DMS114 treated with DMSO at 0.1 percent for 48 hours (cell line): ENCODE measurements at regions not wholly inside any gene's neighbourhood (a gene's known extent, or its start where the extent isn't known, plus 50 kb on each side); places are given as distances from the start of the nearest gene placed in this dataset.

ENCODE experiments used
- DNase-seq: peaks from one replicate; lab custom pipeline; 2025; ENCODE audit not compliant: unreplicated experiment; lab: John Stamatoyannopoulos, UW

DNA sequence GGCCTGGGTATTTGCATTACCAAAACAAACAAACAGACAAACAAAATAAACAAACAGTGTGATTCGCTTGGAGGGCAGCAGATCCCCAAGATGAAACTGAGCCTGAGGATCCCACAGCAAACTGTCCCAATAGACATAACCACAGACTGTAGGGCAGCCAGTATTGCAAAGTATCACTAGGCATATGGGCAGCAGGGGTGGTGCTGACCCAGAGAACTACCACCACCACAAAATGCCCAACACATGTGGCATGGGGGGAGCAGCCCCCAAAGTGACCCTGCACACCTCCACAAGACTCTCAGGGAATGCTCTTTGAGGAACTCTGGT, 330.1 kb downstream of the CYRIA start:
- no peak for DNase-seq

DNA sequence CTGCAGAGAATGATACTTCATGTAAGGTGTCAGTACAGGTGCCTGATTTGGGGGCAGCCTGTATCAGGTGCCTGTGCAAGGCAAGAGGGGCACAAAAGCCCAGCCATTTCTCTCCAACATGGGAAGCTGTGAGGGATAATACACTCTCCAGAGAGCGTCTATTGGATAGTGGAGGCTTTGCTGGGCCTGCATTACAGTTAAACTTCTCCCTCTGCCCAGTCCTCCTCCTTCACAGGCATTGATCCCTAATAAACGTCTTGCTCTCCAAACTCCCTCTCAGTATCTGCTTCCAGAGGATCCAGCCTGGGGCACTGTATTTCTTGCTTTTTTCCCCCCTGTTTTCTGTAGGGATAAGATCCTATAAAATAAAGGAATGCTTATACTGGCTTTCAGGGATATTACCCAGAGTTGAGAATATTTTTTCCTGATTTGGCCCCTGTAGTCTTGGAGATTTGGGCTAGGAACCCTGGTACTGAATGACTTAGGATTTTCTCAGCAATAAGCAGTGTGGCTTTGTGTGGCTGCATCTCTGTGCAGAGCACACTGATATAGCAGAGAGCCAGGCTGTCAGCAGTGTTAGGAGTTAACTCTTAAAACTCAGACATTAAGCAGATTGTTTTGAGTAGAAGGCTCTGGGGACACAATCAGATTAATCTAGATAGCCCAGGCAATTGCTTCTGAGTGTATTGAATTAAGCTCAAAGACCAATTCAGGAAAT, 330.6 kb downstream of the CYRIA start:
- no peak for DNase-seq

DNA sequence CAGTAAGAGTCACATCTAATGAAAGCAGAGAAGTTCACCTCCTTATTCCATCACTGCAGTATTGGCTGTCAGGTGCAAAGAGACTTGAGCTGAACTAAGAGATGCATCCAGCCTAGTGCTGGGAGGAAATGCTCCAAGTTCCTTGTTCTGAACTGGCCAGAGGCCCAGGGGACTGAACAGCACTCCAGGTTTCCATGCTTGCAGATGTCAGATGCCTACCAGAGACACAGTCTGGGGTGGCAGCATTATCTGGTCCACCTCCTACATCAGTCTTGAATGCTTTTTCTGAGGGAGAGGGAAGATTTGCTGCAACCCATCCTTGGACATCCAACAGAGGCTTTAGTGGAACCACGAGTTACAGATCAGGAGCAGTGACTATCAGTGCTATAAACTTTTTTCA, 331.3 kb downstream of the CYRIA start:
- no peak for DNase-seq

DNA sequence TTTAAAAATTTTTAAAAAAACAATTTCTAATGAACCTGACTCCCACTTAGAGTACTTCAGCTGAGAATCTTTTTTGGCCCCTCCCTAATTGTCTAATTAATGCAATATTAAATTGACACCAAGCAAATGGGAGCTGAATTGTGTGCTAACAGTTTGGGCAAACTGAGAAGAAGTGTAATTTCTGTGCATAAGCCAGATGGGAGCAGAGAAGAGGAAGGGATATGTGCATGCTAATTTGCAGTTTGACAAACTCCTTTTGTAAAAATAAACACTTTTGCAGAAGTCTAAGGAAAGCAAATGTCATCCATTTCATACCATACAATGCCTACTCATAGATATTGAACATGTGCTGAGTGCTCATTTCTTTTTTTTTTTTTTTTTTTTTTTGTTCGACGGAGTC, 332.0 kb downstream of the CYRIA start:
- DNase-seq: no peak

DNA sequence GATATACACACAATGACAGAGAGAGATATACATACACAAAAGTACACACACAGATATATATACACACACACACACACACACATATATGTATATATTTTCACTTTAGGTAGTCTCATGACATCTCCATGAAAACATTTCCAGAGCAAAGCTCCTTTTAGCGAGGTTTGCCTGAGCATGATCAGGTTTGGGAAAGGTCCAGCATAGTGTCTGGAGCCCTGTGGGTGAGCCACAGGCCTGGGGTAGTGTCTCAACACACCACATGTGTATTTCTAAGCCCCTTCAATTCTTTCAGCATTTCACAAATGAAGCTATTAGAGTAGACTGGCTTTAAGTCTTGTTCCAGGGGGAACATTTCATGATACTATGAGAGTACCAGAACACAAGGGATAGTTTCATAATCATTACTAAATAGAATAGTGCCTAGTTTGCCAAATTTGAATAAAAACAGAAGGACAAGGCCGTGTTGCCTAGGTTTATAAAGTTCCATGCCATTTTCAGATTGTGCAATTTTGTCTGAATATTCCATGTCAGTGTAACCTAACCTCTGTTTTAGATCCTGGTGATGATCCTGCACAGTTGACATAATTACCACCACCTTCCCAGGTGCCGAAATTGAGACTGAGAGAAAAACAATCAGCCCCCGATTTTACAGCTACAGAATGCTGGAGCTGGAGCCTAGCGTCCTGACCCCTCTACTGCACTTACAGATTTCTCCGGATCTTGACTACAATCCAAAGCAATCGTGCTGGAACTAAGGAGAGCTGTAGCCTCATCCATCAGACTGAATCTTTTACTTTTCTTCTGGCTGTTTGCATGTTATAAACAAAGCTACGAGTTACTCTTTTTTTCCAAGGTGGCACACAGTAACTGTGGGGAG, 332.7 kb downstream of the CYRIA start:
- no peak for DNase-seq

DNA sequence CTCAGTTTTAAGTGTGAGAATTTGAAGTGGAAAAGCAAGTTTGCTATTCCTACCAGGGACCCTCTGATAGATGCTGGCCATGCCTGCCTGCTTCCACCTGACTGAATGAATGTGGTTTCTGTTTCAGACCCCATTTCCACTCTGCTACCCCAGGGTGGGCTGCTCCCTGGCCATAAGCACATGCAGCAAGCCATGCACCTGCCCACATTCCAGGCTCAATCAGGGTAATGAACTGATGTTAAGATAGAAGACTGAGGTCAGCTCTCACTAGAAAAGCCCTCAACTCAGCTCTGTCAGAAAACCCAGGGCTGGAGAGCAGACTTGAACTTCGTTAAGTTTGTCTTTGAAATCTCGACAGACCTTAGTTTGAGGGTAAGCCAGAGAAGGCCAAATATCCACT, 333.9 kb downstream of the CYRIA start:
- no peak for DNase-seq

DNA sequence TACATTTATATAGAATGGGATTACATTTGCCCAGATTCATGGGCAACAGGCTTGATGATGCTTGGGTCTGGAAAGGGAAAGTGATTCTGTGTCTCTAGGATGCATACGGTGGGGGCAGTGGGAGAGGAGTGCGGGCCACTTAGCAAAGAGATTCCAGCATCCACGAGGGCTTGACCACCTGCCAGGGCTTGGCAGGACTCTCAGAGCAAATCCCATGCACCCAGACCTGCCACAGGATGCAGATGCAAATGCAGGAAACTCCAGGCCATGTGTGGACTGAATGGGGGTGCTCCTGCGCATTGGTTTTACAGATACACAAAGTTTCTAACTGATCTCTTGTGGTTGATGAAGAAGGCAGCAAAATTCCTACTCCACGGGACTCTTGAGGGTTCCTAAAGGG, 334.7 kb downstream of the CYRIA start:
- no peak for DNase-seq

DNA sequence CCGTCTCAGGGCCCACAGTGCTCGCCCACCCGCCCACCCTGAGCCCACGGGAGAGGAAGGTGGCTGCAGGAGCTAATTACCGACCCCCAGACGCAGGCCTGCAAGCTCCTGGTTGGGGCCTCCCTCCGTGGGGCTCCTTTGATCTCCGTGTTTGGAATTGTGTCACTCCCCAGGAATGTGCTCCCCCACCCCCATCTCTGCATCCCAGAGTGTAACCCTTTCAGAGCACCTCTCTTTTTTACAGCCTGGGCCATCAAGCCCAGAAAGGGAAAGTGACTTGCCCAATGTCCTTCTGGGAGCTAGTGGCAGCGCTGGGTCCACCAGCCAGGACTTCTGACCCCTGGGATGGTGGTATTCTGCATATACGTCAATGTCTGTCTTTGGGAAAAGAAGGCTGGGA, 335.1 kb downstream of the CYRIA start:
- no peak for DNase-seq

DNA sequence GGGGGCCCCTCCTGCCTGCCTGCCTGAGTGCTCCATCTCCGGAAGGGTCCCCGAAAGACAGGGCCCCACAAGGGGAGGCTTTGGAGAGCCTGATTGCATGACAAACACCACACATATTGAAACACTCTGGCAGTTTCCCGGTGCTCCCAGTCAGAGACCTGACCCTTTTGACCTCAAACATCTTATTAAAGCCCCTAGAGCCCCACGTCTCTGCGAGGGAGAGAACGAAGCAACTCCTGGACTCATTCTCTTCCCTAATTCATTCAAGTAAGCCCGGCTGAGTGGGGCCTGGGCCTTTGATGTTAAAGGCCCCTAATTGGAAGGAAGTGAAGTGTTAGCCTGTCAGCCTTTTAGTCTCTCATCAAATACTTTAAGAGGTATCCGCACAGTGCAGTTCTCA, 335.6 kb downstream of the CYRIA start:
- DNase-seq: no peak

DNA sequence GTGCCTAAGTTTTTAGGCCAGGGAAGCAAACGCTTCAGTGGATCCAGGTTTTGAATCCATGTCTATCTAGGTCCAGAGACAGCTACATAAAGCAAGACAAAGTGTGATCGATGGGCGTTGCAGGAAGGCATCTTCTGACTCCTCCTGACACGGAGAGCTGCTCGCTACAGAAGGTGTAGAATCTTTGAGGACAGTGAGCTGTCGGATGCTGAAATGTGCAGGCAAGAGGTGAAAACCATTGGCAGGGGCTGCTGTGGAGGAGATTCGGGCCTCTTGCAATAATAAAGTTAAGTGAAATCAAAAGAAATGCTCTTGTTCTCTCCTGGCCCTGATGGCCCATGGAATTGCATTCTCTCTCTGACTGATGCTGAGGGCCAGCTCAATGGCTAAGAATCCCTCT, 336.2 kb downstream of the CYRIA start:
- DNase-seq: no peak

DNA sequence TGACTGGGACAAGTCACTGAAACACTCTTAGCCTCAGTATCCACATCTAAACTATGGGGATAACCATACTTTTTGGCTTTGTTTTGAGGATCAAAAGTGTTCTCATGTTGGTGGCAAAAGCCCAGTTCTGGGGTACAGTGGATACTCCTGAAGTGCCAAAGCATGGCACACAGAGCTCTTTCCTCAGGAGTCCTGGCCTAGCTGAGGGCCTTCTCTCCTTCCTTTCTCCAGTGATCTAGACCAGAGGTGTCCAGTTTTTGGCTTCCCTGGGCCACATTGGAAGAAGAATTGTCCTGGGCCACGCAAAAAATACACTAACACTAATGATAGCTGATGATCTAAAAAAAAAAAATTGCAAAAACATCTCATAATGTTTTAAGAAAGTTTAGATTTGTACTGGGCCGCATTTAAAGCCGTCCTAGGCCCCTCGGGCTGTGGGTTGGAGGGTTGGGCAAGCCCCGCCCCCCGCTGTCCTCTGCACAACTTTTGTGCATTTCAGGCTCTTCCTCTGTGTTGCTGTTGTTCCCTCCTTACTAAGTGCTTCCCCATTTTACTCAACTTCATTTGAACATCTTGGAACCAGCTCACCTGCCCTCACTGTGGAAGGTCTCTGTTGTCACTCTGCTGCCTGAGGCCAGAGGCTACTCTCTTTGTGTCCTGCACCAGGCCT, 337.0 kb downstream of the CYRIA start:
- no peak for DNase-seq

DNA sequence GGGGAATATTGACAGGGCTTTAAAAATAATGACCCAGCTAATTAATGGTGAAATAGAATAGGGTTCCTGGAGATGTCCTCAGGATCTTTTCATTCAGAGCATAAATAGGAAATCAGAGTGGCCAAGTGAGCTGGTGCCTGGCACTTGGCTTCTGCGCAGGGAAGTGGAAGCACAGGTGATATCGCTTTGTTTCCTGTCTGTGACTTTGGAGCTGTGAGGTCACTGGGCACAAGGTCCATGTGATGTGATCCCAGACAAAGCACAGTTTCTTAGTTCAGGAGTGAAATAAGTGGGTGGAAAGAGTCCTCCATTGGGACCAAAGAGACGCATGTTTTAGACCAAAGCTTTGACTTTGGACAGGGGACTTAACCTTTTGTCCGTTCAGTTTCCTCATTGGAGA, 338.3 kb downstream of the CYRIA start:
- no peak for DNase-seq

DNA sequence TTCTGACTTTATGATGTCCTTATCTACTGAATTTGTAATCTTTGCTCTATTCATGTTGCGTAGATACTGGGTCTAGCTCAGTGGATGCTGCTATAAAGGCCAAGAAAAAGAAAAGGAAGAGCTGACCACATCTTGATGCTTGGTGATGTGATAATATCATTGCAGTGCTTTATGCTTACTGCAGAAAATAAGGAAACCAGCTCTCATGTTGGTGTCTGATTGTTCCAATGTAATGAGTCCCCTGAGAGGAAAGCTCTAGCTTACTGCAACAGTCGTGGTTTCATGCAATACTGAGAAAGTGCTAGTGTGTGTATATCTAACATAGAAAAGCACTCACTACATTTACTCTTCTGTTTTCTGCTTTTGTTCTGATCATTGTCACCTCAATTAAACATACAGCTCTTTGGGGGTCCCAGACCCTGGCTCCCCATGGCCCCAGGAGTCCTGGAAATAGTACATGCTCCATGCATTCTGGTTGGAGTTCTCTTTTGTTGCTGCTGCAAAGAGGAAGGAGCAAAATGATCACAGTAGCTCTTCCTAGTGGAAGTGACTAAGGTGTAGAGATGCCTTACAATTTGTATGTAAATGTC, 338.8 kb downstream of the CYRIA start:
- no peak for DNase-seq

DNA sequence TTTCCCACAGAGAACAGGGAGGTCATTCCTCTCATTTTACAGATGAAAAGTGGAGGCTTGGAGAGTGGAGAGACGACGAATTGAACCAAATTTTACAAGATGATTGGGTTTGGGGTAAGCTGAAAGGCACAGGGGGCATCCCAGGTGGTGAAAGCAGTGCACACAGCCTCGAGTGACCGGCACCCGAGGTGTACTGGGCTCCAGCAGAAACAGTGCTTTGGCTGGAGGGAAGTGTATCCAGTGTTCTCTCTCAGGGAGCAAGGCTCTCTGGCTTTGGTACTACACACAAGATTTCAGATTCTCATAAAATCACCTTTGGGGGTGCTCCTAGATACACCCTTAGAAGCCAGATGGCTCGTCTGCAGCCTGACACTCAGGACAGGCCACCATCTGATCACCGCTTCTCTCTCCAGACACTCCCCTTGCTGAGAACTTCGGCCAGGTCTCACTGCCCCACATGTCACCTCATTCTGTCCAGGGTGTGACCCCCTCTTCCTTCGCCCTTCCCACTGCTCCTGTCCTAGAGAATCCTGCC, 339.6 kb downstream of the CYRIA start:
- no peak for DNase-seq

DNA sequence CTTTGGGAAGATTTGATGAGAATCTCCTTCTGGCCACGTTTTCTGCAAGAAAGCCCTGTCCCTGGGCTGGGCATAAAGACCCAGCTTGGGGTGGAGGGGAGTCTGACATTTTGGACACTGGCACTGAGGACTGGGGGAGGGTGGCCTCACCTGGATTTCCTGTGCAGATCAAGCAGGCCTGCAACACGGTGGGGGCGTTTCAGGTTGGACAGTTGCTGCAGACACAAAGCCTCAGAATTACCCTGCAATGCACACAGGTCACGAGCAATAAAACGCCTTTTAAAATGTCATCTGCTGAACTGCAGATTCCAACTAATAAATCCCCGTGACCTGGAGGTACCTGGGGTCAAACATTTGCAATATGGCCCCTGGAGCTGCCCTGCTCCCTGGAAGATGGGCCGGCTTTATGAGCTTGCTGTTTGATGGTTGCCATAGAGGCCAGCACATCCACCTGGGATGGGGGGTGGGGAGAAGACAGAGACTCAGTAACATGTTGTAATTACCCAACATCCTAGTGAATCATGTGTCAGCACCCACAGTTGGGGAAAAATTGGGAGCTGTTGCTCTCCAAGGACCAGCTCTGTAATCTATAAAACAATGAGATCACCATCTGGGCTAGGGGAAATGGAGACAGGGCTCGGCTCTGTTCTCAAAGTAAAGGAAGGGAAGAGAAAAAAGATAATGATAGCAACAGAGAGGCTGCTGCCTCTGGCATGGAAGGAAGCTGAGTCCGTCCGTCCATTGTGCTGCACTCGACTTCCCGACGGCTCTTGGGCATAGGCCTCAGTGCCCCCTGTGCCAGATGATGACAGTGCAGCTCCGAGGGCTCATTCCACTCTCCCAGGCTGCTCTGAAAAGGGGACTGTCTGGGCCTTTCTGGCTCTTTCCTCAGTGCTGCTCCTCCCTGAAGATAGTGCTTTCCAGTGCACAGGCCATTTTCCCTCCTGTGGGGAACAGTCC, 340.3 kb downstream of the CYRIA start:
- no peak for DNase-seq

DNA sequence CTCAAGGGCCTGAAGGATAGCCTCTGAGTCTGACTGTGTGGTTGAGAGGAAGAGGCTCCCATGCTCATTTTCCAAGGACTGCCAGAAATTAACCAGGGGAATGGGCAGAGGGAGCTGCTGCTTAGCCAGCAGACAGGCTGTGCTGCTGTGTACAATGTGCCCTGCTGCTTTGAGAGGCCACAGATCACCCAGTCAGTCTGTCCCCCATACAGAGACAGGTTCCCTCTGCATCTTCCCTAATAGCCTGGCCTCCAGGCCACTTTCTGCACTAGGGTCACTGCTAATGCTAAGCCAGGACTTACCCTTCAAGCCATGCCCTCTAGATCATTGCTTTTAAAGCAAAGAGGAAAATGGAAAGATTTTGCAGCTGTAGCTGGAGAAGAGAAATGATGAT, 341.1 kb downstream of the CYRIA start:
- no peak for DNase-seq

DNA sequence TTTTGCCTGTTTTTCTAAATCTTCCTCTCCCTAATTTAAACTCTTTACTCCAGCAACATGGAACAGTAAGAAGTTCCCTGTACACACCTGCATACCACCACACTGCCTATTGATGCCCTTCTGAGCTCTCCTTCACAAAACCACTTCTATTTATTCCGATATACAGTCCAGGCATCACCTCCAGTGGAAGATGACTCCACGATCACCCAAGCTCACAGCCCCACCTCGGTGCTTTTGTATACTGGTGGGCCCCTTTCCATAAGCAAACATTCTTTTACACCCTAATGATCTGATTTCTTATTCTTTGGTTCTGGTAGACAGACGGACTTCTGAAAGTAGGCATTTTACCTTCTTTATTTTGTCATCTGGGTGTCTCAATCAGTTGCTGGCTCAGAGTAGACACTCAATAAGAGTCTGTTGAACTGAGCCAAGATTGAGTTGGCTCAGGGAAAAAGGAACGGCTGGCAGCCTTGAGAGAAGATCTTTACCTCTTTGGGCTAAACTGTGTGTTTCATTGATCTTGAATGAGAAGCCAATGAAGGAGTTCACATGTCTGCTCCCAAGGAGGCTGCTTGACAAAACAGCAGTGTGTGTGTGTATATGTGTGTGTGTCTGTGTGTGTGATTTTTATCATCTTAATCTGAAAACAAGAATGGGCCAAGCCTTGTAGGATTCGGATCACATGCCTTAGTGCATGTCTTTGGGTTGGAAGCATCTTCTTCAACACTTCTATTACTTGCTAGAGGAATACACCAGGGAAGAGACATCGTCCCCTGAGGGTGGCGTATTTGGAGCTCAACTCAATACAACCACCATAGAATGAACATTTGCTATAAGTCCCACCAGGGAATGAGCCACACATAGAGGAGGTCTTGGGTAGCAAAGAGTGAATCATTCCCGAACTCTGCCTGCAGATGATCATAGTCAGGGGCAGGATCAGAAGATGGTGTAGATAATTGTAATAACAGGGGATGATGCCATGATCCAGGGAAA, 341.8 kb downstream of the CYRIA start:
- no peak for DNase-seq

DNA sequence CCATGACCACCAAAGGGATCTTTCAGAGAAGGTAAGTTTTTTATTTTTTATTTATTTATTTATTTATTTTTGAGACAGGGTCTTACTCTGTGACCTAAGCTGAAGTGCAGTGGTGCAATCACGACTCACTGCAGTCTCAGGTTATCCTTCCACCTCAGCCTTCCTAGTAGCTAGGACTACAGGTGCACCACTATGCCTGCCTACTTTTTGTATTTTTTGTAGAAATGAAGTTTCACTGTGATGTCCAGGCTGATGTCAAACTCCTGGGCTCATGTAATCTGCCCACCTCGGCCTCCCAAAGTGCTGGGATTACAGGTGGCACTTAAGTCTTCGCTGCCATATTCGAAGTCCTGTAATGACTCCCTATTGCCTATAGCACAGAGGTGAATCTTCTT, 342.5 kb downstream of the CYRIA start:
- no peak for DNase-seq
